SW480 (cell line): ENCODE measurements at regions not wholly inside any gene's neighbourhood (a gene's known extent, or its start where the extent isn't known, plus 50 kb on each side); places are given as distances from the start of the nearest gene placed in this dataset.

Experiments
- DNase-seq: peaks from one replicate; pipeline ENCODE4 v3.0.0-alpha.2; 2016; ENCODE audit warnings: low spot score

GRCh38 chr12:45627407-45628069 is 102.0 kb upstream of the ARID2 start:
- DNase-seq: no peak

- DNase-seq: no peak
These were observed 100.2 kb upstream of the ARID2 start for GRCh38 chr12:45629292-45629691.

- no peak for DNase-seq
These were observed 95.8 kb upstream of the ARID2 start for GRCh38 chr12:45633733-45634132.

- no peak for DNase-seq
These were observed 95.1 kb upstream of the ARID2 start for GRCh38 chr12:45634273-45634917.

GRCh38 chr12:45637242-45637641 is 92.3 kb upstream of the ARID2 start:
- no peak for DNase-seq

GRCh38 chr12:45637706-45638105 is 91.8 kb upstream of the ARID2 start:
- DNase-seq: no peak

- no peak for DNase-seq
These were observed 91.1 kb upstream of the ARID2 start for GRCh38 chr12:45638386-45638785.

GRCh38 chr12:45644541-45644940 is 85.0 kb upstream of the ARID2 start:
- DNase-seq: no peak

GRCh38 chr12:45646851-45647581 is 82.5 kb upstream of the ARID2 start:
- no peak for DNase-seq

GRCh38 chr12:45648070-45648469 is 81.4 kb upstream of the ARID2 start:
- DNase-seq: peak; percentile 43

GRCh38 chr12:45651029-45651428 is 78.5 kb upstream of the ARID2 start:
- DNase-seq: no peak

- no peak for DNase-seq
These were observed 75.4 kb upstream of the ARID2 start for GRCh38 chr12:45654002-45654665.

GRCh38 chr12:45655186-45655585 is 74.3 kb upstream of the ARID2 start:
- DNase-seq: peak; percentile 7

- no peak for DNase-seq
These were observed 73.8 kb upstream of the ARID2 start for GRCh38 chr12:45655743-45656142.

GRCh38 chr12:45658020-45658419 is 71.5 kb upstream of the ARID2 start:
- no peak for DNase-seq

- peak; percentile 12 for DNase-seq
These were observed 69.2 kb upstream of the ARID2 start for GRCh38 chr12:45660330-45660729.

GRCh38 chr12:45663455-45663854 is 66.1 kb upstream of the ARID2 start:
- DNase-seq: no peak

GRCh38 chr12:45665941-45666340 is 63.6 kb upstream of the ARID2 start:
- no peak for DNase-seq

GRCh38 chr12:45666396-45666795 is 63.1 kb upstream of the ARID2 start:
- DNase-seq: no peak

- no peak for DNase-seq
These were observed 62.7 kb upstream of the ARID2 start for GRCh38 chr12:45666816-45667215.

GRCh38 chr12:45667761-45668160 is 61.7 kb upstream of the ARID2 start:
- no peak for DNase-seq

GRCh38 chr12:45668641-45669040 is 60.9 kb upstream of the ARID2 start:
- DNase-seq: no peak

- DNase-seq: no peak
These were observed 60.4 kb upstream of the ARID2 start for GRCh38 chr12:45669093-45669492.
